GM06990 (cell line): ENCODE measurements at regions not wholly inside any gene's neighbourhood (a gene's known extent, or its start where the extent isn't known, plus 50 kb on each side); places are given as distances from the start of the nearest gene placed in this dataset.

Source experiments
- DNase-seq: peaks from one replicate; pipeline ENCODE4 v3.0.0-alpha.2; 2011; ENCODE audit not compliant: insufficient read length; ENCODE audit errors: extremely low read depth
- H3K27me3 ChIP-seq: replicated peaks from 2 replicates; pipeline ENCODE4 v1.6.0; 2011; ENCODE audit warnings: low read length; ENCODE audit not compliant: control insufficient read depth, insufficient read depth
- H3K36me3 ChIP-seq: 2 replicates; pipeline ENCODE4 v1.5.1; 2011; ENCODE audit warnings: low read length; ENCODE audit not compliant: control insufficient read depth, insufficient read depth
- H3K4me3 ChIP-seq: replicated peaks from 2 replicates; pipeline ENCODE4 v1.5.1; 2011; ENCODE audit warnings: low read depth, mild to moderate bottlenecking, control low read depth, low read length
- CTCF ChIP-seq: IDR thresholded peaks from 2 replicates; pipeline ENCODE4 v1.5.1; 2011; ENCODE audit warnings: low read length, control low read depth, mild to moderate bottlenecking, inconsistent platforms; ENCODE audit not compliant: insufficient read depth, poor library complexity, severe bottlenecking

- DNase-seq = no peak
- Histone ChIP-seq H3K36me3 (no peaks in the 10 kb centered on the region), H3K27me3 (no peaks in the 10 kb centered on the region), H3K4me3 (no peak overlapping the region)
- TF ChIP-seq CTCF = peak; percentile 69
Measured at GRCh38 chr9:108125625-108126024, 636.1 kb upstream of the KLF4 start.

GRCh38 chr9:108119530-108120113, 630.1 kb upstream of the KLF4 start:
- no peak for DNase-seq
- TF ChIP-seq CTCF = no peak

GRCh38 chr9:108117795-108118194, 628.2 kb upstream of the KLF4 start:
- Histone ChIP-seq H3K4me3 (no peak overlapping the region), H3K27me3 (no peaks in the 10 kb centered on the region), H3K36me3 (no peaks in the 10 kb centered on the region)
- DNase-seq = no peak
- no peak for TF ChIP-seq CTCF

More at GRCh38 chr9:108119530-108120113, 630.1 kb upstream of the KLF4 start:
- Histone ChIP-seq H3K36me3 (no peaks in the 10 kb centered on the region), H3K27me3 (no peaks in the 10 kb centered on the region), H3K4me3 (no peak overlapping the region)

- no peak overlapping the region for H3K4me3 ChIP-seq
- H3K27me3 ChIP-seq = no peaks in the 10 kb centered on the region
- H3K36me3 ChIP-seq = no peaks in the 10 kb centered on the region
- TF ChIP-seq CTCF = no peak
- DNase-seq = no peak
Measured at GRCh38 chr9:108117306-108117705, 627.7 kb upstream of the KLF4 start.

- DNase-seq = no peak
- Histone ChIP-seq H3K27me3 (no peaks in the 10 kb centered on the region), H3K4me3 (no peak overlapping the region), H3K36me3 (no peaks in the 10 kb centered on the region)
- no peak for TF ChIP-seq CTCF
Measured at GRCh38 chr9:108113596-108113995, 624.0 kb upstream of the KLF4 start.
